Activated effector memory CD4-positive, alpha-beta T cell treated with Interleukin-2 at 50 U/mL for 16 hours (primary cell): ENCODE measurements at regions not wholly inside any gene's neighbourhood (a gene's known extent, or its start where the extent isn't known, plus 50 kb on each side); places are given as distances from the start of the nearest gene placed in this dataset.

Experiments
- DNase-seq: peaks from one replicate; pipeline ENCODE4 v3.0.0-alpha.2; 2020

DNA sequence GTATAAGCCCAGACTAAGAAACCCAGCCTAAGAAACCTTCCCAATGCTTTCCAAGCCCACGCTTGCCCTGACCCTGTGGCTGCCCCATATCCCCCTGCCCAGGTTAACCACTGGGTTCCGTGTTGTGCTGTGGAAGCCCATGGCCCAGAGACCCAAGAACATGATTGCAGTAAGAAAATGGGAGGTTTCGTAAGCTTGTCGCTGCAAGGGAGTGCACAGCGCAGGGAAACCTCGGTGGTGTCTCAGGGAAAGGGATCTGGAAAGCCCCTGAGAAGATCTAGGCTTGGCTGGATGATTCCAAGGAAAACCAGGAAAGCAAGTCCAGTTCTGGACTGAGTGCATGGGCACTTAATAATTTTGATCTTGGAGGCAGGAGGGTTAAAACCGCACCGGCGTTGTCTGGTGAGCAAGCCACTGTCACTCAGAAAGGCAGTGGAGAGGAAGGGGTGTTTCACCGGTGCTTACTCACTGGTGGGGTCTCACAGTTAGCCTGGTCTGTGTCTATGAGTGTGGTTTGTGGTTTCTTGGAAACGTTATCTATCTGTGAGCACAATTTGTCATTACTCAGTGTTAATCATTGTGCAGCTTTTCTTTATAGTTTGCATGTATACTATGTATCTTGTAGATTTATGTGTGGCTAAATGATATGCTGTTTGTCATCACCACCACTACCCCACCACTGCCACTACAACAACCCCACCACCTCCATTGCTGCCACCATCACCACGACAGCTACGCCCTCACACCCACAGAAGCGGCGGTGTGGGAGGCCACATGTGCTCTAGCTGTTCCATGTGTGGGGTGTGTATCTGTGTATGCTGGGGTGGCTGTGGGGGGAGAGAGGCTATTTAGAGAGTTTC is 53.3 kb upstream of the PRDM11 start:
- no peak for DNase-seq

DNA sequence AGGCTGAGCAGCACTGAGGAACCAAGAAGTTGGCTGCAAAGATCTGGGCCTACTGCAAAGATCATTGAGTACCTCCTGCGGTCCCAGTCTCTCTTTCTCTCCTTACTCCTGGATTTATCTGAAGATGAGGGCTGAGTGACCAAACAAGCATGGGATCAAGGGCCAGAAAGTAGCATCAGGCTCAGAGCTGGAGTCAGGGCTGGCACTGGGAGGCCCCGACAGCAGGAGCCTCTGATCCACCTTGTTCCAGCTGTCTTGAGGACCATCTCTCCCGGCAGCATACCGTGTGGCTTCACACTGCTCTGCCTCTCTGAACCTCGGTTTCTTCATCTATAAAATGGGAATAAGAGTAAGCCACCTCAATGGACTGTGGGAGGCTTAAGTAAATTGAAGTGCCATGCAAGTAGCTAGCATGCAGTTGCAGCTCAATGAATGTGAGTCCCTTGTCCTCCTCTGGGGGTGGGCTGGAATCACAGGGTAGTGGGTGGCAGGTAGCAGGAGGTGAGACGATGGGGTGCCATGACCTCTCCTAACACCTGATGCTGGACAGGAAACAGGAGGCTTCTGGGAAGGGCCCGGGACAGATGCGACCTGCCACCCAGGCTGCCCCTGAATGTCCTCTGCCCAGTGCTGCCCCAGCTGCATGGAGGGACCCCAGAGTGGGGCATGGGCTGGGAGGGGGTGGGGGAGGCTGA is 52.5 kb upstream of the PRDM11 start:
- DNase-seq: no peak

DNA sequence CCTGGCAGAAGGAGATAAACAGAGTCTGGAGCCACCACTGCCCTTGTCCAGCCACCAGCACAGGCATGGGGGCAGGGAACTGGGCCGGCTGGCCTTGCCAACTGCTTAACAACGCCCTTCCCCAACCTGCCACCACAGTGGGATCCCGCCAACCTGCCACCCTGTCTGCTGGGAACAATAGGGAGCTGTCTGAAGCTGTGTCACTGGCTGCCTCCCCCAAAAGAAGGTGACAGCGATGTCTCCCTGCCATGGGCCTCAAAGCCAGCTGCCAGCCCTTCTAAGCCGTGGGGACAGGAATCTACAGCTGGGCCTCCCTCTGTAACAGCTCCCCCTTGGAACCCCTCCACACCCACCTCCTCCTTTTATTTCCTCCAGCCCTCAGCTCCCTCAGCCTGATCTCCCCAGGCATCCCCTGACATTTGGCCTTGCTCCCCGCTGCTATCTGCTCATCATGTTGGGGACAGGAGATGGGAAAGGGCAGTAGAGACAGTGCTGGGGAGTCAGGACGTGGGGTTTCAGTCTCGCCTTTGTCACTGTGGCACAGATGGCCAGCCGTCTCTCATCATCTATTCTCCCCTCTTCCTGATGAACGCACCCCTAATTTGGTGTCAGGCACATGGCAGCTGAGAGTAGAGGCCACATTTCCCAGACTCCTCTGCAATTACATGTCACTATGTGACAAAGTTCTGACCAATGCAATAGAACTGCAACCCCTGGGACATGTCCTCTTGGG is 51.3 kb upstream of the PRDM11 start:
- DNase-seq: no peak

DNA sequence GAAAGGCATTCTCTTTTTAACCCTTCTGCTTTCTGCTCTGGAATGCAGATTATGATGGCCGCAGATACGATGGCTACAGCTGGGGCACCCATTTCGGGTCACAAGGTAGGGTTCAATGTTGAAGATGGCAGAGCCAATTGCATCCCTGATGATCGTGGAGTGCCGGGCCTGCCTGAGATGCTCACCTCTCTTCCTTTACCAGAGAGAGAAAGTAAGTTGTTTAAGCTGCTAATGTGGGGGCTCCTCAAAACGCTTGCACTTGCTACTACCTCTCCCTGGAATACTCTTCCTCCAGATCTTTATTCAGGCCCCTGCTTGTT is 50.8 kb upstream of the PRDM11 start:
- DNase-seq: no peak

DNA sequence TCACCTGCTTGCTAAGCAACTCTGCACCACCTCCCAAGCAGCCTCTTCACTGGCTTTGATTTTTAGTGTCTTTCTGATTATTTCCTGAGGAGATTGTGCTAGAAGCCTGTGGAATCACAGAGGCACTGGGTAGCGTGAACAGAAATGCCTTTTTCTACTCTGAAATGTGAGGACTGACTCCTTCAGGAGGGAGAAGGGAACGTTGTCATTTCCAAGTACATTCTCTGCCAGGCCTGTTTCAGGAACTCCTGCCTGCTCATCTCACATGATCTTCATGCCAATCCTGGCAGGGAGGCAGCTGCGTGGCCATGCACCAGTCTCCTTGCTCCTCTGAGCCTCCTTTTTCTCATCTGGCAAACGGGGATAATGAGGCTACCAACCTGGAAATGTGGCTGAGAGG is 49.8 kb upstream of the PRDM11 start:
- no peak for DNase-seq
